OCI-LY3 (cell line): ENCODE measurements at regions not wholly inside any gene's neighbourhood (a gene's known extent, or its start where the extent isn't known, plus 50 kb on each side); places are given as distances from the start of the nearest gene placed in this dataset.
"Not testable (repeated sequence)": the region's sequence is repeated elsewhere in the genome, so short reads cannot be mapped to it uniquely, and the experiment has no call there.

Source experiments
- H2AFZ ChIP-seq: fragments of 200-600, 300-600 bp; shearing (Covaris generic); 2 replicates; pipeline ENCODE4 v1.6.0; 2014; ENCODE audit warnings: antibody characterized with exemption, low read depth, low read length
- H3K27ac ChIP-seq: fragments of 200-600, 300-600 bp; sonication (generic); 2 replicates; pipeline ENCODE4 v1.5.1; 2014; ENCODE audit warnings: mild to moderate bottlenecking, low read length, moderate library complexity, mixed read lengths
- H3K27me3 ChIP-seq: fragments of 200-600, 300-600 bp; sonication (generic); 2 replicates; pipeline ENCODE4 v1.6.1; 2014; ENCODE audit warnings: low read depth, low read length, mixed read lengths
- H3K36me3 ChIP-seq: fragments of 200-600, 300-600 bp; sonication (generic); replicated peaks from 2 replicates; pipeline ENCODE3; 2014; ENCODE audit warnings: low read depth, low read length, mixed read lengths
- H3K4me1 ChIP-seq: fragments of 300-600, 200-600 bp; sonication (generic); 2 replicates; pipeline ENCODE4 v1.6.1; 2014; ENCODE audit warnings: low read length, mixed read lengths
- H3K4me2 ChIP-seq: fragments of 200-600, 300-600 bp; sonication (generic); 2 replicates; pipeline ENCODE4 v1.6.1; 2014; ENCODE audit warnings: low read length, mixed read lengths
- H3K4me3 ChIP-seq: fragments of 300-600, 200-600 bp; sonication (generic); 2 replicates; pipeline ENCODE4 v1.5.1; 2014; ENCODE audit warnings: antibody characterized with exemption, mild to moderate bottlenecking, low read length, moderate library complexity
- H3K79me2 ChIP-seq: fragments of 300-600, 200-600 bp; shearing (Covaris generic); 2 replicates; pipeline ENCODE4 v1.6.1; 2014; ENCODE audit warnings: mild to moderate bottlenecking, low read length, mixed read lengths
- H3K9ac ChIP-seq: fragments of 300-600, 200-600 bp; shearing (Covaris generic); 2 replicates; pipeline ENCODE4 v1.6.0; 2014; ENCODE audit warnings: mild to moderate bottlenecking, low read length, moderate library complexity
- H3K9me3 ChIP-seq: fragments of 200-600, 300-600 bp; shearing (Covaris generic); 2 replicates; pipeline ENCODE4 v1.6.1; 2014; ENCODE audit warnings: low read length, mixed read lengths; ENCODE audit not compliant: insufficient read depth
- H4K20me1 ChIP-seq: fragments of 200-600, 300-600 bp; sonication (generic); 2 replicates; pipeline ENCODE4 v1.6.1; 2016; ENCODE audit warnings: low read length, mixed read lengths; ENCODE audit not compliant: insufficient read depth
- CTCF ChIP-seq: fragments of 200-600, 300-600 bp; sonication (generic); IDR thresholded peaks from 2 replicates; pipeline ENCODE4 v1.5.1; 2014; ENCODE audit warnings: antibody characterized with exemption, low read length, low read depth
- EZH2phosphoT487 ChIP-seq: fragments of 200-600 bp; shearing (Covaris generic); IDR thresholded peaks from 2 replicates; pipeline ENCODE4 v1.6.1; 2018; ENCODE audit warnings: antibody characterized with exemption, mixed run types, low read depth

GRCh38 chr10:3876350-3876962 is 91.4 kb upstream of the KLF6 start:
- Histone ChIP-seq H3K9ac (no peak overlapping the region; the same call in 1 of the 2 replicates), H4K20me1 (no peaks in the 10 kb centered on the region), H3K27ac (peak overlapping the region; percentile 90), H3K4me1 (peaks cover 68% of the 10 kb centered on the region), H3K79me2 (no peaks in the 10 kb centered on the region), H3K9me3 (no peaks in the 10 kb centered on the region), H3K4me2 (peak overlapping the region; percentile 84), H3K36me3 (no peaks in the 10 kb centered on the region), H3K27me3 (no peaks in the 10 kb centered on the region; the same call in 1 of the 2 replicates), H2AFZ (no peak overlapping the region), H3K4me3 (peak overlapping the region; percentile 60; the same call in 1 of the 2 replicates)
- TF ChIP-seq CTCF (no peak), EZH2phosphoT487 (no peak)

- Histone ChIP-seq H3K27ac (peak overlapping the region; percentile 90), H3K27me3 (no peaks in the 10 kb centered on the region; the same call in 1 of the 2 replicates), H4K20me1 (no peaks in the 10 kb centered on the region), H3K4me1 (peaks cover 68% of the 10 kb centered on the region), H3K79me2 (no peaks in the 10 kb centered on the region), H3K4me3 (peak overlapping the region; percentile 60), H2AFZ (no peak overlapping the region; the same call in 1 of the 2 replicates), H3K36me3 (no peaks in the 10 kb centered on the region), H3K4me2 (peak overlapping the region; percentile 84), H3K9me3 (no peaks in the 10 kb centered on the region), H3K9ac (peak overlapping the region; percentile 57)
- TF ChIP-seq CTCF, result no peak
- TF ChIP-seq EZH2phosphoT487, result no peak
Observed at GRCh38 chr10:3875842-3876235, 90.8 kb upstream of the KLF6 start.

- Histone ChIP-seq H3K27me3 (no peaks in the 10 kb centered on the region; the same call in 1 of the 2 replicates), H3K4me2 (peak overlapping the region; percentile 84), H3K4me3 (peak overlapping the region; percentile 60), H3K36me3 (no peaks in the 10 kb centered on the region), H4K20me1 (no peaks in the 10 kb centered on the region), H3K27ac (peak overlapping the region; percentile 90), H2AFZ (no peak overlapping the region), H3K9ac (peak overlapping the region; percentile 57), H3K4me1 (peaks cover 68% of the 10 kb centered on the region), H3K9me3 (no peaks in the 10 kb centered on the region), H3K79me2 (no peaks in the 10 kb centered on the region)
- TF ChIP-seq EZH2phosphoT487 (0 out of 2 replicates have a peak, but pooled peaks have one; percentile 33), CTCF (no peak)
Observed at GRCh38 chr10:3874990-3875841, 90.2 kb upstream of the KLF6 start.

GRCh38 chr10:3874610-3874989 is 89.6 kb upstream of the KLF6 start:
- Histone ChIP-seq H3K9ac (peak overlapping the region; percentile 49; the same call in 1 of the 2 replicates), H3K4me2 (peak overlapping the region; percentile 84), H3K4me3 (peak overlapping the region; percentile 45), H3K27ac (peak overlapping the region; percentile 90), H3K4me1 (peaks cover 66% of the 10 kb centered on the region)
- H4K20me1 ChIP-seq, H3K36me3 ChIP-seq, H3K27me3 ChIP-seq, H3K79me2 ChIP-seq, H3K9me3 ChIP-seq, H2AFZ ChIP-seq: not testable (repeated sequence)
